KMS-11 (cell line): ENCODE measurements at regions not wholly inside any gene's neighbourhood (a gene's known extent, or its start where the extent isn't known, plus 50 kb on each side); places are given as distances from the start of the nearest gene placed in this dataset.

Experiments used
- H2AFZ ChIP-seq: fragments of 200-600 bp; sonication (generic); 2 replicates; pipeline ENCODE4 v1.6.1; 2016; ENCODE audit warnings: antibody characterized with exemption, mixed run types, low read depth
- H3K27ac ChIP-seq: fragments of 200-600 bp; sonication (generic); 2 replicates; pipeline ENCODE4 v1.6.1; 2016; ENCODE audit warnings: mild to moderate bottlenecking, mixed run types
- H3K27me3 ChIP-seq: fragments of 200-600 bp; sonication (generic); 2 replicates; pipeline ENCODE4 v1.6.1; 2017; ENCODE audit warnings: mild to moderate bottlenecking, low read depth, mixed run types, moderate library complexity; ENCODE audit not compliant: insufficient read depth
- H3K36me3 ChIP-seq: fragments of 200-600 bp; sonication (generic); 2 replicates; pipeline ENCODE4 v1.6.1; 2017; ENCODE audit warnings: mild to moderate bottlenecking, mixed run types; ENCODE audit not compliant: insufficient read depth
- H3K4me1 ChIP-seq: fragments of 200-600 bp; sonication (generic); 2 replicates; pipeline ENCODE4 v1.6.1; 2016; ENCODE audit warnings: mild to moderate bottlenecking, low read depth, mixed run types; ENCODE audit not compliant: poor library complexity, severe bottlenecking
- H3K4me2 ChIP-seq: fragments of 200-600 bp; sonication (generic); 2 replicates; pipeline ENCODE4 v1.7.0; 2016; ENCODE audit warnings: mild to moderate bottlenecking, mixed run types
- H3K4me3 ChIP-seq: fragments of 200-600 bp; sonication (generic); IDR thresholded peaks from 2 replicates; pipeline ENCODE4 v1.6.1; 2017; ENCODE audit warnings: low read depth, low read length, mixed read lengths; ENCODE audit not compliant: insufficient read depth
- H3K79me2 ChIP-seq: fragments of 200-600 bp; sonication (generic); 2 replicates; pipeline ENCODE4 v1.6.1; 2016; ENCODE audit warnings: low read depth, mixed run types; ENCODE audit not compliant: insufficient read depth
- H3K9ac ChIP-seq: fragments of 200-600 bp; sonication (generic); 2 replicates; pipeline ENCODE4 v1.6.1; 2016; ENCODE audit warnings: mild to moderate bottlenecking, mixed run types
- H4K20me1 ChIP-seq: fragments of 200-600 bp; sonication (generic); 2 replicates; pipeline ENCODE4 v1.6.1; 2016; ENCODE audit warnings: mild to moderate bottlenecking, mixed run types; ENCODE audit not compliant: insufficient read depth
- CTCF ChIP-seq: fragments of 200-600 bp; sonication (generic); conservative IDR thresholded peaks from 2 replicates; pipeline ENCODE4 v1.6.1; 2017; ENCODE audit warnings: low read depth, mild to moderate bottlenecking, antibody characterized with exemption, low read length, moderate library complexity, mixed read lengths

GRCh38 chr2:47295131-47295980 is 73.8 kb upstream of the EPCAM start:
- H3K4me3 ChIP-seq, result no peak overlapping the region
- H3K4me1 ChIP-seq, result peaks cover 27% of the 10 kb centered on the region
- no peaks in the 10 kb centered on the region for H4K20me1 ChIP-seq
- no peaks in the 10 kb centered on the region for H3K36me3 ChIP-seq
- no peak overlapping the region for H3K9ac ChIP-seq
- no peak overlapping the region for H3K27ac ChIP-seq
- no peak for TF ChIP-seq CTCF
- H3K4me2 ChIP-seq, result peak overlapping the region; percentile 5; the same call in 1 of the 2 replicates
- H3K79me2 ChIP-seq, result no peaks in the 10 kb centered on the region
- H3K27me3 ChIP-seq, result no peaks in the 10 kb centered on the region
- no peak overlapping the region for H2AFZ ChIP-seq

GRCh38 chr2:47293976-47294375 is 75.1 kb upstream of the EPCAM start:
- Histone ChIP-seq H3K36me3 (no peaks in the 10 kb centered on the region), H3K4me1 (peaks cover 18% of the 10 kb centered on the region), H4K20me1 (no peaks in the 10 kb centered on the region), H3K27me3 (no peaks in the 10 kb centered on the region), H3K27ac (no peak overlapping the region), H3K9ac (no peak overlapping the region), H2AFZ (no peak overlapping the region), H3K4me3 (no peak overlapping the region), H3K4me2 (no peak overlapping the region), H3K79me2 (no peaks in the 10 kb centered on the region)
- no peak for TF ChIP-seq CTCF

GRCh38 chr2:47288864-47289263 is 80.2 kb upstream of the EPCAM start:
- Histone ChIP-seq H3K36me3 (no peaks in the 10 kb centered on the region), H3K27me3 (no peaks in the 10 kb centered on the region), H3K4me1 (no peaks in the 10 kb centered on the region), H3K79me2 (no peaks in the 10 kb centered on the region), H3K9ac (no peak overlapping the region), H3K4me3 (no peak overlapping the region), H2AFZ (no peak overlapping the region), H4K20me1 (no peaks in the 10 kb centered on the region), H3K4me2 (no peak overlapping the region), H3K27ac (no peak overlapping the region)
- TF ChIP-seq CTCF, result no peak

- Histone ChIP-seq H3K9ac (no peak overlapping the region), H2AFZ (no peak overlapping the region), H3K27me3 (no peaks in the 10 kb centered on the region), H3K79me2 (no peaks in the 10 kb centered on the region), H3K4me3 (no peak overlapping the region), H3K4me1 (no peaks in the 10 kb centered on the region), H3K36me3 (no peaks in the 10 kb centered on the region), H4K20me1 (no peaks in the 10 kb centered on the region), H3K4me2 (no peak overlapping the region), H3K27ac (no peak overlapping the region)
- TF ChIP-seq CTCF, result no peak
Observed at GRCh38 chr2:47283659-47284058, 85.5 kb upstream of the EPCAM start.
